PC-9 (cell line): ENCODE measurements at regions not wholly inside any gene's neighbourhood (a gene's known extent, or its start where the extent isn't known, plus 50 kb on each side); places are given as distances from the start of the nearest gene placed in this dataset.

Source experiments
- EZH2 ChIP-seq: fragments of 200-600 bp; sonication (generic); IDR thresholded peaks from 2 replicates; pipeline ENCODE4 v1.8.0; 2017; ENCODE audit warnings: antibody characterized with exemption, low read depth
- TF ChIP-seq, protein P1 (sequence below): fragments of 200-600 bp; sonication (generic); conservative IDR thresholded peaks from 2 replicates; pipeline ENCODE4 v1.6.1; 2017; ENCODE audit warnings: mixed run types, antibody characterized with exemption, mild to moderate bottlenecking, moderate library complexity

DNA sequence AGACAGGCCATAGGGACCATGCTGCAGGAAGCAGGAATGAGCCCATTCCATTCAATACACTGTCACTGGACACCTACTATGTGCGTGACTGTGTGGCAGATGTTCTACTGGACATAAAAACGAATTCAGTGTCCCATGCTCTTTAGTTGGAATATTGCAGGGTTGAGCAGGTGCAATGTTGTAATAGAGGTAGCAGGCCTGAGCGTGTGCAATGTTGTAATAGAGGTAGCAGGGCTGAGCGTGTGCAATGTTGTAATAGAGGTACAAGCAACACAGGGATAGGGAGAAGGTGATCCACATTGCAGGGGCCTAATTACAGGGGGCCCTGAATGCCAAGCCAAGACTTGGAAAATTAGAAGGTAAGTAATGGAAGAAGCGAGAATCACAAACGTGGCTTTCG is 261.4 kb upstream of the HES1 start:
- TF ChIP-seq, protein P1, sequence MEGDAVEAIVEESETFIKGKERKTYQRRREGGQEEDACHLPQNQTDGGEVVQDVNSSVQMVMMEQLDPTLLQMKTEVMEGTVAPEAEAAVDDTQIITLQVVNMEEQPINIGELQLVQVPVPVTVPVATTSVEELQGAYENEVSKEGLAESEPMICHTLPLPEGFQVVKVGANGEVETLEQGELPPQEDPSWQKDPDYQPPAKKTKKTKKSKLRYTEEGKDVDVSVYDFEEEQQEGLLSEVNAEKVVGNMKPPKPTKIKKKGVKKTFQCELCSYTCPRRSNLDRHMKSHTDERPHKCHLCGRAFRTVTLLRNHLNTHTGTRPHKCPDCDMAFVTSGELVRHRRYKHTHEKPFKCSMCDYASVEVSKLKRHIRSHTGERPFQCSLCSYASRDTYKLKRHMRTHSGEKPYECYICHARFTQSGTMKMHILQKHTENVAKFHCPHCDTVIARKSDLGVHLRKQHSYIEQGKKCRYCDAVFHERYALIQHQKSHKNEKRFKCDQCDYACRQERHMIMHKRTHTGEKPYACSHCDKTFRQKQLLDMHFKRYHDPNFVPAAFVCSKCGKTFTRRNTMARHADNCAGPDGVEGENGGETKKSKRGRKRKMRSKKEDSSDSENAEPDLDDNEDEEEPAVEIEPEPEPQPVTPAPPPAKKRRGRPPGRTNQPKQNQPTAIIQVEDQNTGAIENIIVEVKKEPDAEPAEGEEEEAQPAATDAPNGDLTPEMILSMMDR, result no peak
- TF ChIP-seq EZH2, result no peak
